WERI-Rb-1 (cell line): ENCODE measurements at regions not wholly inside any gene's neighbourhood (a gene's known extent, or its start where the extent isn't known, plus 50 kb on each side); places are given as distances from the start of the nearest gene placed in this dataset.

Source experiments
- DNase-seq: peaks from one replicate; pipeline ENCODE4 v3.0.0-alpha.2; 2020
- H3K27ac ChIP-seq: fragments of 250-450 bp; sonication (Bioruptor Pico); 2 replicates; pipeline ENCODE4 v1.5.1; 2020; ENCODE audit warnings: mild to moderate bottlenecking, moderate library complexity
- H3K27me3 ChIP-seq: fragments of 250-450 bp; sonication (Bioruptor Pico); 2 replicates; pipeline ENCODE4 v1.5.1; 2021; ENCODE audit warnings: mild to moderate bottlenecking, low read depth, moderate library complexity; ENCODE audit not compliant: insufficient read depth, severe bottlenecking
- H3K36me3 ChIP-seq: fragments of 250-450 bp; sonication (Bioruptor Pico); 2 replicates; pipeline ENCODE4 v1.5.1; 2020; ENCODE audit warnings: mild to moderate bottlenecking, moderate library complexity
- H3K4me3 ChIP-seq: 2 replicates; pipeline ENCODE4 v1.5.1; 2011; ENCODE audit warnings: low read depth, mild to moderate bottlenecking, control low read depth, low read length
- H3K9me3 ChIP-seq: fragments of 250-450 bp; sonication (Bioruptor Pico); 2 replicates; pipeline ENCODE4 v1.5.1; 2021; ENCODE audit warnings: mild to moderate bottlenecking, moderate library complexity; ENCODE audit not compliant: severe bottlenecking
- CTCF ChIP-seq: IDR thresholded peaks from 2 replicates; pipeline ENCODE4 v1.5.1; 2011; ENCODE audit warnings: low read depth, mild to moderate bottlenecking, control low read depth, inconsistent platforms, low read length

- peak; percentile 11 for DNase-seq
- no peak for TF ChIP-seq CTCF
- Histone ChIP-seq H3K36me3 (no peaks in the 10 kb centered on the region), H3K4me3 (peak overlapping the region; percentile 45), H3K27ac (peak overlapping the region; percentile 28), H3K27me3 (no peaks in the 10 kb centered on the region), H3K9me3 (no peaks in the 10 kb centered on the region)
Observed at GRCh38 chr13:30113983-30114570, 193.3 kb downstream of the KATNAL1 start.

- no peak for TF ChIP-seq CTCF
- peak; percentile 33 for DNase-seq
- Histone ChIP-seq H3K4me3 (peak overlapping the region; percentile 45), H3K9me3 (no peaks in the 10 kb centered on the region), H3K36me3 (no peaks in the 10 kb centered on the region), H3K27me3 (no peaks in the 10 kb centered on the region), H3K27ac (peak overlapping the region; percentile 41)
Observed at GRCh38 chr13:30113551-30113950, 193.8 kb downstream of the KATNAL1 start.

GRCh38 chr13:30112602-30113435 is 194.5 kb downstream of the KATNAL1 start:
- DNase-seq, result peak; percentile 72
- no peaks in the 10 kb centered on the region for H3K9me3 ChIP-seq
- H3K36me3 ChIP-seq, result no peaks in the 10 kb centered on the region
- peak overlapping the region; percentile 41 for H3K4me3 ChIP-seq
- H3K27me3 ChIP-seq, result no peaks in the 10 kb centered on the region
- H3K27ac ChIP-seq, result peak overlapping the region; percentile 44
- TF ChIP-seq CTCF, result peak; percentile 76

GRCh38 chr13:30111810-30112209 is 195.5 kb downstream of the KATNAL1 start:
- DNase-seq, result no peak
- 0 out of 2 replicates have a peak, but pooled peaks have one; percentile 7 for TF ChIP-seq CTCF

GRCh38 chr13:30110301-30111070 is 196.9 kb downstream of the KATNAL1 start:
- H3K27ac ChIP-seq, result no peak overlapping the region
- TF ChIP-seq CTCF, result no peak
- no peak for DNase-seq
- no peak overlapping the region for H3K4me3 ChIP-seq
- H3K36me3 ChIP-seq, result no peaks in the 10 kb centered on the region
- H3K9me3 ChIP-seq, result no peaks in the 10 kb centered on the region
- no peaks in the 10 kb centered on the region for H3K27me3 ChIP-seq

More at GRCh38 chr13:30111810-30112209, 195.5 kb downstream of the KATNAL1 start:
- no peaks in the 10 kb centered on the region for H3K27me3 ChIP-seq
- no peaks in the 10 kb centered on the region for H3K9me3 ChIP-seq
- H3K4me3 ChIP-seq, result no peak overlapping the region
- H3K36me3 ChIP-seq, result no peaks in the 10 kb centered on the region
- H3K27ac ChIP-seq, result no peak overlapping the region
